Neural progenitor cell (in vitro differentiated cells): ENCODE measurements at regions not wholly inside any gene's neighbourhood (a gene's known extent, or its start where the extent isn't known, plus 50 kb on each side); places are given as distances from the start of the nearest gene placed in this dataset.

Experiments
- DNase-seq: peaks from one replicate; pipeline ENCODE4 v3.0.0-alpha.2; 2016; ENCODE audit warnings: low spot score
- H2AFZ ChIP-seq: fragments of 200-600 bp; sonication (generic); replicated peaks from 2 replicates; pipeline ENCODE4 v1.6.1; 2016; ENCODE audit warnings: antibody characterized with exemption
- H3F3A ChIP-seq: fragments of 200-600 bp; sonication (generic); 2 replicates; pipeline ENCODE4 v1.6.1; 2016; ENCODE audit warnings: antibody characterized with exemption, low read depth
- H3K27ac ChIP-seq: fragments of 200-600 bp; sonication (generic); 2 replicates; pipeline ENCODE4 v1.5.1; 2016; ENCODE audit warnings: mild to moderate bottlenecking
- H3K27me3 ChIP-seq: fragments of 200-600 bp; sonication (generic); 2 replicates; pipeline ENCODE4 v1.6.1; 2016; ENCODE audit warnings: mild to moderate bottlenecking, moderate library complexity
- H3K36me3 ChIP-seq: fragments of 200-600 bp; sonication (generic); 2 replicates; pipeline ENCODE4 v1.5.1; 2016
- H3K4me1 ChIP-seq: fragments of 200-600 bp; sonication (generic); 2 replicates; pipeline ENCODE4 v1.6.1; 2016; ENCODE audit warnings: mixed run types
- H3K4me2 ChIP-seq: fragments of 200-600 bp; sonication (generic); 2 replicates; pipeline ENCODE4 v1.6.1; 2016
- H3K4me3 ChIP-seq: fragments of 200-600 bp; sonication (generic); 2 replicates; pipeline ENCODE4 v1.5.1; 2016
- H3K79me2 ChIP-seq: fragments of 200-600 bp; sonication (generic); 2 replicates; pipeline ENCODE4 v1.6.1; 2016; ENCODE audit warnings: low read depth
- H3K9ac ChIP-seq: fragments of 200-600 bp; sonication (generic); 2 replicates; pipeline ENCODE4 v1.6.1; 2016
- H3K9me3 ChIP-seq: fragments of 200-600 bp; sonication (generic); 2 replicates; pipeline ENCODE4 v1.5.1; 2016; ENCODE audit warnings: low read depth
- H4K20me1 ChIP-seq: fragments of 200-600 bp; sonication (generic); 2 replicates; pipeline ENCODE4 v1.6.1; 2016; ENCODE audit warnings: low read depth
- H3K27ac Mint-ChIP-seq: 3 replicates; pipeline ENCODE4 v1.8.0; 2021; ENCODE audit warnings: mixed read lengths
- H3K27me3 Mint-ChIP-seq: 2 replicates; pipeline ENCODE4 v1.8.0; 2022; ENCODE audit warnings: low read depth, mild to moderate bottlenecking, inconsistent platforms, moderate library complexity, mixed read lengths; ENCODE audit not compliant: insufficient read depth
- H3K36me3 Mint-ChIP-seq: 3 replicates; pipeline ENCODE4 v1.8.0; 2021; ENCODE audit warnings: mixed read lengths
- H3K4me1 Mint-ChIP-seq: 3 replicates; pipeline ENCODE4 v1.8.0; 2021; ENCODE audit warnings: mixed read lengths
- H3K4me3 Mint-ChIP-seq: 3 replicates; pipeline ENCODE4 v1.8.0; 2021; ENCODE audit warnings: mild to moderate bottlenecking, moderate library complexity, mixed read lengths
- H3K9me3 Mint-ChIP-seq: 3 replicates; pipeline ENCODE4 v1.8.0; 2020; ENCODE audit warnings: mixed read lengths
- CTCF ChIP-seq: fragments of 200-600 bp; sonication (generic); IDR thresholded peaks from 2 replicates; pipeline ENCODE4 v1.5.1; 2017; ENCODE audit warnings: antibody characterized with exemption, mild to moderate bottlenecking
- EZH2 ChIP-seq: fragments of 200-600 bp; sonication (generic); IDR thresholded peaks from 2 replicates; pipeline ENCODE4 v1.6.1; 2017; ENCODE audit warnings: antibody characterized with exemption, mild to moderate bottlenecking, moderate library complexity
- EZH2phosphoT487 ChIP-seq: fragments of 200-600 bp; sonication (generic); IDR thresholded peaks from 2 replicates; pipeline ENCODE4 v1.6.1; 2017; ENCODE audit warnings: antibody characterized with exemption

- Histone ChIP-seq H3F3A (no peaks in the 10 kb centered on the region), H3K4me3 (no peak overlapping the region), H3K36me3 (no peaks in the 10 kb centered on the region), H3K79me2 (no peaks in the 10 kb centered on the region), H3K9me3 (no peaks in the 10 kb centered on the region), H2AFZ (no peak overlapping the region), H3K4me2 (no peak overlapping the region), H4K20me1 (no peaks in the 10 kb centered on the region), H3K27me3 (no peaks in the 10 kb centered on the region), H3K9ac (no peak overlapping the region), H3K27ac (no peak overlapping the region), H3K4me1 (no peaks in the 10 kb centered on the region)
- Mint-ChIP-seq H3K4me3 (no peak overlapping the region), H3K27ac (no peak overlapping the region), H3K27me3 (no peaks in the 10 kb centered on the region), H3K36me3 (no peaks in the 10 kb centered on the region), H3K4me1 (peaks cover 14% of the 10 kb centered on the region), H3K9me3 (no peaks in the 10 kb centered on the region)
- DNase-seq = no peak
- TF ChIP-seq EZH2phosphoT487 (no peak), EZH2 (no peak), CTCF (no peak)
These were observed 680.3 kb upstream of the SOX9 start for GRCh38 chr17:71440513-71440912.

- no peak for DNase-seq
- no peak for TF ChIP-seq CTCF
- TF ChIP-seq EZH2phosphoT487 = no peak
- TF ChIP-seq EZH2 = no peak
- Mint-ChIP-seq H3K4me3 (no peak overlapping the region), H3K9me3 (no peaks in the 10 kb centered on the region), H3K27ac (no peak overlapping the region), H3K36me3 (no peaks in the 10 kb centered on the region), H3K27me3 (no peaks in the 10 kb centered on the region), H3K4me1 (peaks cover 14% of the 10 kb centered on the region)
- Histone ChIP-seq H2AFZ (no peak overlapping the region), H4K20me1 (no peaks in the 10 kb centered on the region), H3K79me2 (no peaks in the 10 kb centered on the region), H3K4me3 (no peak overlapping the region), H3K36me3 (no peaks in the 10 kb centered on the region), H3K9ac (no peak overlapping the region), H3K4me2 (no peak overlapping the region), H3F3A (no peaks in the 10 kb centered on the region), H3K9me3 (no peaks in the 10 kb centered on the region), H3K4me1 (no peaks in the 10 kb centered on the region), H3K27ac (no peak overlapping the region), H3K27me3 (no peaks in the 10 kb centered on the region)
These were observed 679.7 kb upstream of the SOX9 start for GRCh38 chr17:71441098-71441497.

GRCh38 chr17:71444078-71444477, 676.7 kb upstream of the SOX9 start:
- H3K27ac Mint-ChIP-seq = no peak overlapping the region
- H3K9me3 Mint-ChIP-seq = no peaks in the 10 kb centered on the region
- Histone ChIP-seq H3K36me3 (no peaks in the 10 kb centered on the region), H3K27ac (no peak overlapping the region), H3K27me3 (no peaks in the 10 kb centered on the region), H4K20me1 (no peaks in the 10 kb centered on the region), H3K79me2 (no peaks in the 10 kb centered on the region), H2AFZ (no peak overlapping the region), H3K9ac (no peak overlapping the region), H3K9me3 (no peaks in the 10 kb centered on the region), H3K4me2 (no peak overlapping the region), H3F3A (no peaks in the 10 kb centered on the region), H3K4me3 (no peak overlapping the region), H3K4me1 (peaks cover 6% of the 10 kb centered on the region)
- no peaks in the 10 kb centered on the region for H3K36me3 Mint-ChIP-seq
- H3K27me3 Mint-ChIP-seq = no peaks in the 10 kb centered on the region
- DNase-seq = no peak
- TF ChIP-seq CTCF (no peak), EZH2 (no peak), EZH2phosphoT487 (no peak)
- peaks cover 27% of the 10 kb centered on the region for H3K4me1 Mint-ChIP-seq
- no peak overlapping the region for H3K4me3 Mint-ChIP-seq
